ENCODE measurements at regions not wholly inside any gene's neighbourhood (a gene's known extent, or its start where the extent isn't known, plus 50 kb on each side); places are given as distances from the start of the nearest gene placed in this dataset.

- DNase-seq: no peak
- no peaks in the 10 kb centered on the region for H3K9me3 ChIP-seq
- H3K36me3 ChIP-seq: no peaks in the 10 kb centered on the region
- intact Hi-C loops (cut with DNase I): no loop called here
- TF ChIP-seq POLR2A (IDR thresholded peaks at IDR 0.05) (no peak), POLR2AphosphoS5 (IDR thresholded peaks at IDR 0.05) (no peak), CTCF (IDR thresholded peaks at IDR 0.05) (no peak), EP300 (IDR thresholded peaks at IDR 0.05) (no peak)
- H3K4me1 ChIP-seq: no peaks in the 10 kb centered on the region
- H3K27me3 ChIP-seq: no peaks in the 10 kb centered on the region
- WGBS, 2 donors: 56 to 74% methylated on average over 1 of the region's 1 CpG
- H3K27ac ChIP-seq: no peak overlapping the region
- no peak overlapping the region for H3K4me3 ChIP-seq
Observed at GRCh38 chr14:82046512-82047226, 513.0 kb upstream of the SEL1L start.

DNA sequence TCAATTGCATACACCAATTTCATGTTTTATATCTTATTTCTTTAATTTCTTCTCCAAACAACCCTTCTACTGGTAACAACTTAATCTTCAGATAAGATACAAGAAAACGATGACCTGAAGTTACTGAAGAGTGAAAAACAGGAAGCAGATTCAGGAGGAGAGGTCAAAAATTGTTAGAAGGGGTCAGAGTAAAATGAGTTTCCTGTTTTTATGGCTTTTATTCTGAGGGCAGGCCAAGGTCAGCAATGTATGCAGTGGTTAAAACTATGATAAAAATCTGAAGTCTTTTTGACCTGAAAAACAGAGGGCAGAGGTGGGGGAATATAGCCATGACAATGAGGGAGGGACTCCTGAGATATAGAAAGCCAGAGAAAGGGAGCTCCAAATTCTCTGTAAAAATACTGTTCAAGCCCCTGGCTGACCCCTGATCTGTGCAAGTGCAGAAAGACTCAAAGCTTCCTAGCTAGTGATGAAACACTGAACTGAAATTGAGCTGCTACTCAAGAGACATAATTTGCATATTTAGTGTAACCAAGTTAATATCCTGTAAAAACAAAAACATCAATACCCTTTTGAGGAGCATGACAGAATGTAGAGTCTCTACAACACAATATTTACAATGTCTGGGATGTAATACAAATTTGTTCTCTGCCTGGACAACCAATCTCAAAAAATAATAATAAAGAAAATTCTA lies 514.3 kb upstream of the SEL1L start:
- H3K4me3 ChIP-seq: no peak overlapping the region
- H3K27me3 ChIP-seq: no peaks in the 10 kb centered on the region
- H3K4me1 ChIP-seq: no peaks in the 10 kb centered on the region
- intact Hi-C loops (cut with DNase I): no loop called here
- DNase-seq: no peak
- WGBS, 2 donors: 10 to 19% methylated on average over 1 of the region's 1 CpG
- H3K27ac ChIP-seq: no peak overlapping the region
- no peaks in the 10 kb centered on the region for H3K9me3 ChIP-seq
- no peaks in the 10 kb centered on the region for H3K36me3 ChIP-seq
- TF ChIP-seq CTCF (IDR thresholded peaks at IDR 0.05) (no peak), POLR2A (IDR thresholded peaks at IDR 0.05) (no peak), EP300 (IDR thresholded peaks at IDR 0.05) (no peak), POLR2AphosphoS5 (IDR thresholded peaks at IDR 0.05) (no peak)

DNA sequence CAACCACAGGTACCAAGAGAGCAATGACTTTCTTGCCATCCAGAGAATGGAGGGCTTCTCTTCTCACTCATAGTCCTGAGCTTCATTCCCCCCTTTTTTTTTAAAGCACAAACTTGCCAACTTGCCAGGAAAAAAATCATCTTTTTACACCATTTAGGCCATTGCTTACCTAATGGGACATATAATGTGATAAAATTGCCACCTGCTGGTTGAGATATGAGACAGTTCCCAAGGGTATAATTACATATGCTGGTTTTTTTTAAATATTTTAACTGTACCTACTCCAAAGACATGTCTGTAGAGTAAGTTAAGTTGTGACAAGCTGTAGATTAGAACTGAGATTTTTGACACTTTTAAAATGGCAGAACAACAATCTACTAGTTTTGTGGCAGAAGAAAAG lies 519.1 kb upstream of the SEL1L start:
- TF ChIP-seq CTCF (IDR thresholded peaks at IDR 0.05) (no peak), POLR2A (IDR thresholded peaks at IDR 0.05) (no peak), EP300 (IDR thresholded peaks at IDR 0.05) (no peak), POLR2AphosphoS5 (IDR thresholded peaks at IDR 0.05) (no peak)

DNA sequence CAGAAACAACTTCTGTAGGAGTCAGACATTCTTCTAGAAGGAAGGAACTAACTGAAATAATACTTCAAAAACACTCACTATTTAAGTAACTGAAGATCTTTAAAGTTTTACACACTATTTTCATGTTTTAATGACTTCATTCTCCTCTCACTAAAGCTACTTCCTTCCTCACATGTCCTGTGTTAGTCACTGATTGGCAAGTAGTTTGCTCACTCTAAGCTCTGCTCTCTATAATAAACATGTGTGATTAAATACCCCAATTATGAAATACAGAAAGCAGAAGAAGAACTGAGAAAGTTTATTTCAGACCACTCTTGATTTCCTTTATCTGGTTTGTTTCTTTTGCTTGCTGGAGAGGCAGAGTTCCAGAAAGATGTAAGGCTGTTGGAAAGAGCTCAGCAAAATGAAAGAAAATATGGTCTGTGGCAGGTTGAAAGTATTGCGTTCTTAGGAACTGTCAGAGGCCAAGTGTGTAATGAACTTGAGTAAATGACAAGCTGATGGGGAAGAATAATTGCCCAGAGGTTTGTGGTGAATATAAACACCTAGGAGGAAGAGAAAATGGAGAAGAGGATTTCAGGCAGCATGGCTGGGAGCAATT lies 522.0 kb upstream of the SEL1L start:
- H3K27me3 ChIP-seq: no peaks in the 10 kb centered on the region
- H3K27ac ChIP-seq: no peak overlapping the region
- peaks cover 0 to 2% (median 0%) of the 10 kb centered on the region in 4 donors for H3K9me3 ChIP-seq
- H3K36me3 ChIP-seq: no peaks in the 10 kb centered on the region
- 11 to 46% methylated on average over 1 of the region's 1 CpG for WGBS, 2 donors
- no peak overlapping the region for H3K4me3 ChIP-seq
- H3K4me1 ChIP-seq: peaks cover 0 to 13% (median 6%) of the 10 kb centered on the region in 4 donors
- intact Hi-C loops (cut with DNase I): no loop called here
- TF ChIP-seq POLR2AphosphoS5 (IDR thresholded peaks at IDR 0.05) (no peak), POLR2A (IDR thresholded peaks at IDR 0.05) (no peak), CTCF (IDR thresholded peaks at IDR 0.05) (no peak), EP300 (IDR thresholded peaks at IDR 0.05) (no peak)
- no peak for DNase-seq

More for the DNA sequence above, 519.1 kb upstream of the SEL1L start:
- Histone ChIP-seq H3K9me3 (no peaks in the 10 kb centered on the region), H3K4me1 (peaks cover 0 to 13% (median 6%) of the 10 kb centered on the region in 4 donors), H3K4me3 (no peak overlapping the region), H3K27me3 (no peaks in the 10 kb centered on the region), H3K36me3 (no peaks in the 10 kb centered on the region), H3K27ac (no peak overlapping the region)
- no peak for DNase-seq
- intact Hi-C loops (cut with DNase I): no loop called here

Data from sigmoid colon (tissue), 6 donors.